GM12865 (cell line): ENCODE measurements at regions not wholly inside any gene's neighbourhood (a gene's known extent, or its start where the extent isn't known, plus 50 kb on each side); places are given as distances from the start of the nearest gene placed in this dataset.

Source experiments
- DNase-seq: peaks from one replicate; pipeline ENCODE4 v3.0.0; 2010; ENCODE audit warnings: low read depth
- H3K4me3 ChIP-seq: 2 replicates; pipeline ENCODE4 v1.5.1; 2011; ENCODE audit warnings: mild to moderate bottlenecking, low read depth, low read length, control low read depth
- CTCF ChIP-seq: IDR thresholded peaks from 2 replicates; pipeline ENCODE4 v1.5.1; 2011; ENCODE audit warnings: low read length, control low read depth, low read depth, inconsistent platforms; ENCODE audit not compliant: insufficient read depth; ENCODE audit errors: missing control alignments

DNA sequence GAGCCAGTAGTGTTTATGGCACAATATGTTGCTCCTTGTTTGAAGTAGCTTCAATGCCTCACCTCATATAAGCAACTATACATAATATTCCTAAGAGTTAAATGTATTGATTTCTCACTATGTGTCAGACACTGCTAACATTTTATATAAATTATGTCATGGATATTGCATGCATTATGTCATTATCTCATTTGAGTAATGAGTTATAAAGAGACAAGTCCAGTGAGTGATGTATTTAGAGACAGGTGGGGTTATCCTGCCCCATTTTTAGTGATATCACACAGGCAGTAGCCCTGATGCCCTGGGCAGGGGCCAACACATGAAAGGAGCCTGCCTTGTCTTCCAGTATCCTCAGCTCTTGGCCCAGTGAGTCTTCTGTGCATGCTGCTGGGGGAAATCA, 247.0 kb upstream of the SESN3 start:
- no peak for TF ChIP-seq CTCF
- no peak overlapping the region for H3K4me3 ChIP-seq
- no peak for DNase-seq

- no peak for DNase-seq
- no peak for TF ChIP-seq CTCF
Observed at GRCh38 chr11:95469258-95469657, 238.3 kb upstream of the SESN3 start.

DNA sequence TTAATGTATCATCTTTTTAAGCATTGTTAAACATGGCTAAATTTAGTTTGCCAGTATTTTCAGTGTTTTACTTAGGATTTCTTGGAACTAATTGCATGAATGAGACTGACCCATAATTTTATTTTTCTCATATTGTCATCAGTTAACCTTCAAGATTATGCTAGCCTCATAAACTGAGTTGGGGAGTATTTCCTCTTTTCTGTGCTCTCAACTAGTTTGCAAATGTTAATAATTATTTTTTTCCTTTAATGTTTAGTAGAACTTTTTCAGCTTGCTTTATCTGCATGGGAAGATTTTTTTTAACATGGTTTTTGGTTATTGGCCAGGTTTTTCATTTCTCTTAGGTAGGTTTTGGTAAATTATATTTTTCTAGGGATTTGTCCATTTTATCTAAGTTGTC, 235.4 kb upstream of the SESN3 start:
- no peak overlapping the region for H3K4me3 ChIP-seq
- no peak for DNase-seq
- TF ChIP-seq CTCF = no peak

More at GRCh38 chr11:95469258-95469657, 238.3 kb upstream of the SESN3 start:
- H3K4me3 ChIP-seq = no peak overlapping the region

DNA sequence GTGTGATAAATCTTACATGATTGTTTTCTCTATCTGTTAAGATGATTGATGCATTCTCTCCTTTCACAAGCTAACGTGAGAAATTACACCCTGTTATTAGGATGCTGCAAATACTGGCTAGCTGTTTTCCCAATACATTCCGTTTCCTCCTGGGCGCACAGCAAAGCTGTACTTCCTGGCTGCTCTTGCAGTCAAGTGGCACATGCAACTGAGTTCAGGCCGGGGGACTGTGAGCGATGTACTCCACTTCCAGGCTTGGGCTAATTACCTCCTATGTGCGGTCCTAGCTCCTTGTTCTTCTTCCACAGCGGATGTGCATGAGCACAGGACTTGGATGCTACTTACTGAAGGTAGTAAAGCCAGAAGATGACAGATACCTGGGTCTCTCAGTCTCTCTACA, 234.9 kb upstream of the SESN3 start:
- no peak overlapping the region for H3K4me3 ChIP-seq
- no peak for DNase-seq
- TF ChIP-seq CTCF = no peak

DNA sequence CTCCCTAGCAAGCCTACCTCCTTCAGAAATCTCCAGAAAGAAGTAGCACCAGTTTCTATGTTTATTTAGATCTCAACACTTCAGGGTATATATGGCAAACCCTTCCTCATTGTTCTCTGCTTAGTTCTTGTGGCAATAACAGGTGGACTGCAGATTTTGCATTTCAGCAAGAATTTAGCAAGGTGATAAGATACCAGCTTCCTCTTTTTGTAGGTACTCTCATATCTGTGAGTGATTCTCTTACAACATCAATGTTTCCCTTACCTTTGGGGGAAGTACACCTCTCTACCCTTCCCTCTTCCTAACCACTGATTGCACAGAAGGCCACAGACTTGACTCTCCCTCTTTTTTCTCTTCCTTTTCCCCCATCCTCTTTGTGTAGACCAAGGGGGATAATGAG, 230.9 kb upstream of the SESN3 start:
- H3K4me3 ChIP-seq = no peak overlapping the region
- DNase-seq = no peak
- TF ChIP-seq CTCF = no peak

GRCh38 chr11:95461348-95461747, 230.3 kb upstream of the SESN3 start:
- H3K4me3 ChIP-seq = no peak overlapping the region
- TF ChIP-seq CTCF = no peak
- DNase-seq = no peak

DNA sequence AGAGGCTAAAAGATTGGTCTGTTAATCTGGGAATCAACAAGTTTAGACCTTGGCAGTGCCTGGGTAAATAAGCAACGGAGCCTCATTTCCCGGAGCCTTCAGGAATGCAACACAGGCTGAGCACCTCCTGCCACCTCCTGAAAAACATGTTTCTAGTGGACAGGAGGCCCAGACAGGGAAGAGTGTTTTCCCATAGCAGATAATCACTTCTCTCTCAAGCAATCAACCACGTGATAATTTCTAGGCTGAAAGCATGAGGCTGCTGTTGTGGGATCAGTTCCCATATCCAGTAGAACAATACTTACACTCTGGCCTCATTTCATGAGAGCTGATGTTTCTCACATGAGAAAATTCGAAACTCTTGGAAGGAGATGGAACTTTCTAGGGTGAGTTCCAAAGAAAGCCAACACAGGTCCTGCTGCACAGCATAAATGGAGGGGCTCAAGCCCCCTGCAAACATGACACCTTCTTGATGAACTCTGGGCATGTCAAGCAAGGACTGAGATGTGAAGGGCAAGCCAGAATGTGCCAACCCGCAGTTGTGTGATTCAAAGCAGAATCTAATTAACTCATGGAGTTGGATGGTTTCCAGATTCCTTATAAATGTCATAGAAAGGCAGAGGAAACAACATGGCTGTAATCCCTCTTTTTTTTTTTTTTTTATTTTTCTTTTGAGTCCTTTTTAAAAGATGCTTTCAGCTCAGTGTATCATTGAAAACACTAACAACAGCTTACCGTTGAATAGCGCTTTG, 228.5 kb upstream of the SESN3 start:
- DNase-seq = no peak
- no peak for TF ChIP-seq CTCF
- no peak overlapping the region for H3K4me3 ChIP-seq
